ENCODE measurements at regions not wholly inside any gene's neighbourhood (a gene's known extent, or its start where the extent isn't known, plus 50 kb on each side); places are given as distances from the start of the nearest gene placed in this dataset.

DNA sequence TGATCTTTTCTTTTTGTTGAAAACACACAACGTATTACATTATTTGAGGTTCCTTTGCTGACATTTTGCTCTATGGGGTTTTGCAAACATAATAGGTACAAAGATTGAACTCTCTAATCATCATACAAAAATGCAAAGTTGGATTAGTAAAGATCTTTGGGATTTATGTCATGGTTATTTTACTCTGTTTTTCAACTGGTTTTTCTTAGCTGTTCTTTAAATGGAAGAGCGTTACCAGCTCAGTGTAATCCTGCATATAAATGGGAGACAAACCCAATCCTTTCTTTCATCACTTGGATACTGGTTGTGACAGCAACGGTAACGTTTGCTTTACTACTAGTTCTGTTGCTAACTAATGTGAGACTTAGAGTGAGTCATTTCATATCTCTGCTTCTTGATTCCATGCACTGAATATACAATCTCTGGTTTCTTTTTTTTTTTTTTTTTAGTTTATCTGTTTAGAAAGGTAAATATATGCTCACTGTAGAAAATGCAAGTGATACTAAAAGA lies 104.9 kb upstream of the NOVA1 start:
- no peak for DNase-seq (ENCODE audit: low spot score)
- no peaks in the 10 kb centered on the region for H3K4me1 ChIP-seq

DNA sequence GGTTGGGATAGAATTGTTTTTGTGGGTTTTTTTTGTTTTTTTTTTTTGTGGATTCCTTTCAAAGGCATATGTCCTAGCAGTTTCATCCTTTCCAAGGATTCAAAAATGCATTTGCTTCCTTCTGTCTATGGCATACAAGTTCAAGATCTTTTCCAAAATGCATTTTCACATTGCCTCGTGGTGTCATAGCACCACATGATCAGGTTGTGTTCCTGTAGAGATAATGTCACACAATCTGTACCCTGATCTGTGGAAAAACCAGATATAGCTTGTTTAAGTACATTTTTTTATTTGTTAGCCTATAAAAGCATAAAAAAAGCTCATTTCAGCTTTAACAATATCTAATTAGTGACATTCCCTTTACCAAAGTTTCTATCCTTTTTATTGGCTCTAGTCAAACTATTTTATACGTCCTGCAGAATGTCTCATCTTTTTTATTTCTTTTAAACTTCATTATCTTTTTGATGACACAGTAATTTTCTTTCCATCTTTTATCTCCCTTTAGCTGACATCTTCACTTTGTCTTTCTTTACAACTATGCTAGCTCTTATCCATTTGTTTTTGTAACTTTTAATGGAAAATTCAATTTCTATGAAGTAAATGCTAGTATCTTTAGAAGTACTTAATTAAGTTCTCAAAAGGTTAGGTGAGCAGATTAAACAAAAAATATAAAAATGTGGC lies 106.0 kb upstream of the NOVA1 start:
- no peak for DNase-seq (ENCODE audit: low spot score)
- TF ChIP-seq, protein P1, sequence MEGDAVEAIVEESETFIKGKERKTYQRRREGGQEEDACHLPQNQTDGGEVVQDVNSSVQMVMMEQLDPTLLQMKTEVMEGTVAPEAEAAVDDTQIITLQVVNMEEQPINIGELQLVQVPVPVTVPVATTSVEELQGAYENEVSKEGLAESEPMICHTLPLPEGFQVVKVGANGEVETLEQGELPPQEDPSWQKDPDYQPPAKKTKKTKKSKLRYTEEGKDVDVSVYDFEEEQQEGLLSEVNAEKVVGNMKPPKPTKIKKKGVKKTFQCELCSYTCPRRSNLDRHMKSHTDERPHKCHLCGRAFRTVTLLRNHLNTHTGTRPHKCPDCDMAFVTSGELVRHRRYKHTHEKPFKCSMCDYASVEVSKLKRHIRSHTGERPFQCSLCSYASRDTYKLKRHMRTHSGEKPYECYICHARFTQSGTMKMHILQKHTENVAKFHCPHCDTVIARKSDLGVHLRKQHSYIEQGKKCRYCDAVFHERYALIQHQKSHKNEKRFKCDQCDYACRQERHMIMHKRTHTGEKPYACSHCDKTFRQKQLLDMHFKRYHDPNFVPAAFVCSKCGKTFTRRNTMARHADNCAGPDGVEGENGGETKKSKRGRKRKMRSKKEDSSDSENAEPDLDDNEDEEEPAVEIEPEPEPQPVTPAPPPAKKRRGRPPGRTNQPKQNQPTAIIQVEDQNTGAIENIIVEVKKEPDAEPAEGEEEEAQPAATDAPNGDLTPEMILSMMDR (IDR thresholded peaks at IDR 0.05): no peak
- no peaks in the 10 kb centered on the region for H3K4me1 ChIP-seq

More for the DNA sequence above, 104.9 kb upstream of the NOVA1 start:
- no peak overlapping the region for H3K4me3 ChIP-seq
- H3K36me3 ChIP-seq: no peaks in the 10 kb centered on the region
- no peaks in the 10 kb centered on the region for H3K9me3 ChIP-seq
- H3K27ac ChIP-seq: no peak overlapping the region
- no peaks in the 10 kb centered on the region for H3K27me3 ChIP-seq
- TF ChIP-seq, protein P1 (IDR thresholded peaks at IDR 0.05): no peak

DNA sequence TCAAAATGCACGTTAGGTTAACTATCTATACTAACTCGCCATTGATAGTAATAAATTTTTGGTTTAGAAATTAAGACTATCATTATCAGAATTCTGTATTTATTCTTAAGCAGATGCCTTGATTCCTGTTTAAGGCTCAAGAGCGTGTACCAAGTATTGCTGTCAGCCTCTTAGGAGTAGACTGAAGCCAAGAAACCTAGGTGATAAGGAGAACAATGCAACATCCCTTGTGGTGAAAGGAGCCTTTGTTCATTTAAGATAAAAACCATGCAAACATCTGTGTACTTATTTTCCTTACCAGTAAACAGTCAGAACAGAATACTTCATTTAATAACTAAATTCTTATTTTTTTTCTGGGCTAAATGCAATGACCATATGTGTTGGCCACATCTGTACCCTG lies 109.4 kb upstream of the NOVA1 start:
- H3K36me3 ChIP-seq: no peaks in the 10 kb centered on the region
- no peaks in the 10 kb centered on the region for H3K27me3 ChIP-seq
- H3K4me3 ChIP-seq: no peak overlapping the region
- H3K4me1 ChIP-seq: no peaks in the 10 kb centered on the region
- no peak for DNase-seq (ENCODE audit: low spot score)
- H3K27ac ChIP-seq: no peak overlapping the region
- TF ChIP-seq, protein P1 (IDR thresholded peaks at IDR 0.05): no peak
- H3K9me3 ChIP-seq: no peaks in the 10 kb centered on the region

More for the DNA sequence above, 106.0 kb upstream of the NOVA1 start:
- H3K9me3 ChIP-seq: no peaks in the 10 kb centered on the region
- no peaks in the 10 kb centered on the region for H3K36me3 ChIP-seq
- H3K27ac ChIP-seq: no peak overlapping the region
- no peak overlapping the region for H3K4me3 ChIP-seq
- no peaks in the 10 kb centered on the region for H3K27me3 ChIP-seq

DNA sequence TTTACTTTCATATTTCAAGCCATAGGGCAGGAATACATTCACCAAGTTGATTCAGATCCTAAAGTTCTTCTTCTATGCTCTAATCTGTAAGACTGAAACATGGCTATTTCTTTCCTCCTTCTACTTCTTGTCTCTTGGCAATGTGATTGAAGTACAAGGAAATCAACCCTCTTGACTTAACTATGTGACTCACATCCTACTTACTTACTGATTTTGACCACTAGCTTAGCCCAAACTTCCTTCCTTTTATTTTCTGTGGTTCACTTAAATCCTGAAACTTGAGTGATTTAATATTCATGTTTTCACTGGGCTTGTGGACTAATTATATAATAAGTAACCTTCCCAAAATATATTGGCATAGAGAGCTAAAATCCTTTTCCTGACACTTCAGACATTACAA lies 111.2 kb upstream of the NOVA1 start:
- TF ChIP-seq, protein P1 (IDR thresholded peaks at IDR 0.05): no peak
- Histone ChIP-seq H3K27me3 (no peaks in the 10 kb centered on the region), H3K27ac (no peak overlapping the region), H3K9me3 (no peaks in the 10 kb centered on the region), H3K36me3 (no peaks in the 10 kb centered on the region), H3K4me1 (no peaks in the 10 kb centered on the region), H3K4me3 (no peak overlapping the region)
- no peak for DNase-seq (ENCODE audit: low spot score)

DNA sequence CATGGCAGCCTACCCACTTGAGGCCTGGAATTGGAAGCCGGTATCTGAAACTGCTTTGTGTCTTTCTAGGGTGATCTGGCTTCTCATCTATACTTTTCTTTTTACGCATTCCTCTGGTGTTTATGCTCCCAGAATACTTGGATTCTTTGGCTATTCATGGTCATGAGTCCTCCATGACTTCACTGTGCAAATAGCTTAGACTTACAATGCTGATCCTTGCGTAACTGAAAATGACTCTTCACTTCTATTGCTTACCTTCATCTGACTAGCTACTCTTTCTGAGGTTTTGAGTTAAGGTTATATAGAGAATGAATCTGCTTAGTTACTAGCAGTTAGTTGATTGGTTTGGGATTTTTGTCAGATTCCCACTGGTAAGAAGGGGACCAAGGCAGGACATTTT lies 121.7 kb upstream of the NOVA1 start:
- Histone ChIP-seq H3K4me3 (no peak overlapping the region), H3K36me3 (no peaks in the 10 kb centered on the region), H3K27ac (no peak overlapping the region), H3K27me3 (no peaks in the 10 kb centered on the region), H3K9me3 (no peaks in the 10 kb centered on the region), H3K4me1 (no peaks in the 10 kb centered on the region)
- DNase-seq (ENCODE audit: low spot score): no peak
- TF ChIP-seq, protein P1 (IDR thresholded peaks at IDR 0.05): no peak

DNA sequence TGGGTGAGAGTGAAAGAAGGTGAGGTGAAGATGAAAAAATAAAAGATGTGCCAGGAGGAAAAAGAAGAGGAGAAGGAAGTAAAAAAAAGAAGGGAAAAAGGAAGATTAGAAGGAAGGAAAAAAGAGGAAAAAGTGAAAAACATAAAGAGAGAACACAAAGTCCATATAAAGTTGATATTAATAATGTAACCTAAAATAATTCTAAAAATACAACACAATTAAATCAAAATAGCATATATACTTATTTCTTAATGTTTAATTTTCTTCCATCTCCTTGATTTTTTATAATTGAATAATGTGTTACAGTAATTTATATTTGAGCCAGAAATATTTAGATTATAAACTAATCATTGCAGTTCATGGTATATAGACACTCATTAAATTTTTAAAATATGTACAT lies 124.4 kb upstream of the NOVA1 start:
- no peaks in the 10 kb centered on the region for H3K27me3 ChIP-seq
- H3K27ac ChIP-seq: no peak overlapping the region
- no peaks in the 10 kb centered on the region for H3K36me3 ChIP-seq
- no peaks in the 10 kb centered on the region for H3K4me1 ChIP-seq
- TF ChIP-seq, protein P1 (IDR thresholded peaks at IDR 0.05): no peak
- H3K9me3 ChIP-seq: no peaks in the 10 kb centered on the region
- no peak overlapping the region for H3K4me3 ChIP-seq
- no peak for DNase-seq (ENCODE audit: low spot score)

Data from right atrium auricular region (tissue), 2 donors.